WTC11 (cell line): ENCODE measurements at regions not wholly inside any gene's neighbourhood (a gene's known extent, or its start where the extent isn't known, plus 50 kb on each side); places are given as distances from the start of the nearest gene placed in this dataset.

ENCODE experiments used
- ATAC-seq: fragments of 200-7000 bp; cut with Tn5 transposase; 2 replicates; pipeline ENCODE4 v1.10.0; 2021; ENCODE audit warnings: mild to moderate bottlenecking, moderate library complexity
- CTCF ChIA-PET: fragments of 300-600 bp; sonication (Branson Sonifier 250); formaldehyde crosslinking; loops from one replicate; lab custom pipeline; 2021; ENCODE audit warnings: antibody characterized with exemption; lab: Charles Lee
- POLR2A ChIA-PET: fragments of 350-600 bp; sonication (Branson Sonifier 250); formaldehyde crosslinking; loops from one replicate; lab custom pipeline; 2021; ENCODE audit warnings: antibody characterized with exemption; lab: Charles Lee
- DNase-seq: peaks from one replicate; pipeline ENCODE4 v3.0.0; 2021; ENCODE audit warnings: low spot score
- H3K27ac Mint-ChIP-seq: 2 replicates; pipeline ENCODE4 v1.8.0; 2021; ENCODE audit warnings: mixed read lengths
- H3K27me3 Mint-ChIP-seq: 2 replicates; pipeline ENCODE4 v1.8.0; 2021; ENCODE audit warnings: low read depth, mild to moderate bottlenecking, moderate library complexity, mixed read lengths
- H3K36me3 Mint-ChIP-seq: 2 replicates; pipeline ENCODE4 v1.8.0; 2021; ENCODE audit warnings: mixed read lengths
- H3K4me1 Mint-ChIP-seq: 2 replicates; pipeline ENCODE4 v1.8.0; 2022; ENCODE audit warnings: mixed read lengths
- H3K4me3 Mint-ChIP-seq: 2 replicates; pipeline ENCODE4 v1.8.0; 2021; ENCODE audit warnings: mild to moderate bottlenecking, moderate library complexity, mixed read lengths
- H3K9me3 Mint-ChIP-seq: 2 replicates; pipeline ENCODE4 v1.8.0; 2021; ENCODE audit warnings: mixed read lengths
- CDX4 ChIP-seq: fragments of 250-450 bp; sonication (Bioruptor Pico); IDR thresholded peaks from 2 replicates; pipeline ENCODE4 v1.9.0; 2021; ENCODE audit warnings: moderate library complexity, mild to moderate bottlenecking, inconsistent platforms, borderline replicate concordance
- ESRRA ChIP-seq: sonication (generic); formaldehyde crosslinking; IDR thresholded peaks from 2 replicates; pipeline ENCODE4 v1.8.1; 2022; ENCODE audit warnings: mild to moderate bottlenecking, missing genetic modification reagents, borderline replicate concordance
- ETV6 ChIP-seq: sonication (generic); formaldehyde crosslinking; IDR thresholded peaks from 2 replicates; pipeline ENCODE4 v1.8.1; 2022; ENCODE audit warnings: mild to moderate bottlenecking, missing genetic modification reagents
- FOXK1 ChIP-seq: sonication (generic); formaldehyde crosslinking; IDR thresholded peaks from 2 replicates; pipeline ENCODE4 v1.8.0; 2022; ENCODE audit warnings: mild to moderate bottlenecking, moderate library complexity, missing genetic modification reagents
- JUN ChIP-seq: sonication (generic); formaldehyde crosslinking; IDR thresholded peaks from 2 replicates; pipeline ENCODE4 v1.8.0; 2023; ENCODE audit warnings: mild to moderate bottlenecking, missing genetic modification reagents
- KAT7 ChIP-seq: sonication (generic); formaldehyde crosslinking; IDR thresholded peaks from 2 replicates; pipeline ENCODE4 v1.8.1; 2023; ENCODE audit warnings: missing genetic modification reagents, mild to moderate bottlenecking, borderline replicate concordance
- NFATC4 ChIP-seq: fragments of 250-450 bp; sonication (Bioruptor Pico); IDR thresholded peaks from 2 replicates; pipeline ENCODE4 v1.9.0; 2021; ENCODE audit warnings: mild to moderate bottlenecking
- NFYB ChIP-seq: sonication (generic); formaldehyde crosslinking; conservative IDR thresholded peaks from 2 replicates; pipeline ENCODE4 v1.8.0; 2022; ENCODE audit warnings: low read depth, missing genetic modification reagents
- TCF7 ChIP-seq: sonication (generic); formaldehyde crosslinking; IDR thresholded peaks from 2 replicates; pipeline ENCODE4 v1.8.0; 2022; ENCODE audit warnings: mild to moderate bottlenecking, low read depth, missing genetic modification reagents, moderate library complexity
- ZMAT4 ChIP-seq: fragments of 250-450 bp; sonication (Bioruptor Pico); IDR thresholded peaks from 2 replicates; pipeline ENCODE4 v1.9.0; 2021; ENCODE audit warnings: mild to moderate bottlenecking
- ZNF138 ChIP-seq: sonication (generic); formaldehyde crosslinking; conservative IDR thresholded peaks from 2 replicates; pipeline ENCODE4 v1.8.1; 2022; ENCODE audit warnings: mild to moderate bottlenecking, moderate library complexity, missing genetic modification reagents
- ZNF232 ChIP-seq: sonication (generic); formaldehyde crosslinking; IDR thresholded peaks from 2 replicates; pipeline ENCODE4 v1.8.0; 2022; ENCODE audit warnings: mild to moderate bottlenecking, missing genetic modification reagents
- ZNF416 ChIP-seq: fragments of 250-450 bp; sonication (Bioruptor Pico); IDR thresholded peaks from 2 replicates; pipeline ENCODE4 v1.9.0; 2021; ENCODE audit warnings: mild to moderate bottlenecking, inconsistent platforms
- ZSCAN18 ChIP-seq: fragments of 250-450 bp; sonication (Bioruptor Pico); IDR thresholded peaks from 2 replicates; pipeline ENCODE4 v2.1.2; 2022; ENCODE audit warnings: mild to moderate bottlenecking, moderate library complexity
- TF ChIP-seq, protein P1 (sequence below): sonication (generic); formaldehyde crosslinking; IDR thresholded peaks from 2 replicates; pipeline ENCODE4 v1.8.1; 2023; ENCODE audit warnings: mild to moderate bottlenecking, missing genetic modification reagents, moderate library complexity
- TF ChIP-seq, protein P2 (sequence below): sonication (generic); formaldehyde crosslinking; IDR thresholded peaks from 2 replicates; pipeline ENCODE4 v1.8.1; 2023; ENCODE audit warnings: mild to moderate bottlenecking, missing genetic modification reagents
- TF ChIP-seq, protein P3 (sequence below): sonication (generic); formaldehyde crosslinking; conservative IDR thresholded peaks from 2 replicates; pipeline ENCODE4 v1.8.1; 2023; ENCODE audit warnings: mild to moderate bottlenecking, low read depth, missing genetic modification reagents, moderate library complexity
- TF ChIP-seq, protein P4 (sequence below): sonication (generic); formaldehyde crosslinking; IDR thresholded peaks from 2 replicates; pipeline ENCODE4 v1.8.1; 2023; ENCODE audit warnings: mild to moderate bottlenecking, missing genetic modification reagents, borderline replicate concordance

DNA sequence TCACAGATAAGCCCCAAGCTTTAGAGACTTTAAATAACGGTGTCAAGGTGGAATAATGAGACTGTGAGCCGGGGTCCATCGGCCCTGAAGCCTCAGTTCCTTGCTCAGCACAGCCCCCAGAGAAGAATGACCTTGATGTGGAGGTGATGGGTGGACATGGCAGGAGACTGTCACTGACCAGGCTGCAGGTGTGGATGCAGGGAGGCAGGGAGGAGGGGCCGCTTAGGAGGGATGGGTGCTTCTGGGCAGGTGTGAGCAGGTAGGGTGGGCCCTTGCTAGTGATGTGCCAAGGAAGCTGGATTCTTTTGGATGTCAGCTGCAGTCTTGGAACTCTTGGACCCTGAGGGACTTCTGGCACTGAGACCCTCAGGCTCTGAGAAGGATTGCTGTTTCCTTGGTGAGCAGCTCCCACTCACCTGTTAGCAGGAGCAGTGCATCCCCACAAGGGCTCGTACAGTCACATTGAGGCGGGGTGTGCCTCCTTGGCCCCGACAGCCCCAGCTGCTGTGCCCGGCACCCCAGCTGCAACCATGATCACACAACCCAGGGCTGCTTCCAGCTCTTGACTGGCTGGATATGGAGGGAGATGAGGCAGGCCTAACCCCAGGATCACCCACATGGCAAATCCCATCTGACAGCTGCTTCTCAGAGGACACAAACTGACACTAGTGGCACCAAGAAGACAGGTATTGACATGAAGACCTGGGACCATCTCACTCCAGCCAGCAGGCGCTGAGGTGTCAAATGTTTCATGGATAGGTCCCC is 209.8 kb upstream of the HDAC4 start:
- Mint-ChIP-seq H3K36me3 (no peaks in the 10 kb centered on the region), H3K27ac (no peak overlapping the region), H3K4me1 (peaks cover 4% of the 10 kb centered on the region), H3K4me3 (no peak overlapping the region)
- ATAC-seq, result no peak
- TF ChIP-seq ZNF232 (no peak), CDX4 (CRISPR knock-in tag) (no peak), ZNF138 (CRISPR knock-in tag) (no peak), NFYB (CRISPR knock-in tag) (no peak), ZSCAN18 (no peak), ZMAT4 (no peak), ETV6 (no peak), JUN (CRISPR knock-in tag) (no peak), NFATC4 (CRISPR knock-in tag) (no peak), ZNF416 (no peak), FOXK1 (CRISPR knock-in tag) (no peak), ESRRA (no peak), KAT7 (CRISPR knock-in tag) (no peak), TCF7 (CRISPR knock-in tag) (no peak)
- TF ChIP-seq, protein P1, sequence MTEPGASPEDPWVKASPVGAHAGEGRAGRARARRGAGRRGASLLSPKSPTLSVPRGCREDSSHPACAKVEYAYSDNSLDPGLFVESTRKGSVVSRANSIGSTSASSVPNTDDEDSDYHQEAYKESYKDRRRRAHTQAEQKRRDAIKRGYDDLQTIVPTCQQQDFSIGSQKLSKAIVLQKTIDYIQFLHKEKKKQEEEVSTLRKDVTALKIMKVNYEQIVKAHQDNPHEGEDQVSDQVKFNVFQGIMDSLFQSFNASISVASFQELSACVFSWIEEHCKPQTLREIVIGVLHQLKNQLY (CRISPR knock-in tag), result no peak
- TF ChIP-seq, protein P2, sequence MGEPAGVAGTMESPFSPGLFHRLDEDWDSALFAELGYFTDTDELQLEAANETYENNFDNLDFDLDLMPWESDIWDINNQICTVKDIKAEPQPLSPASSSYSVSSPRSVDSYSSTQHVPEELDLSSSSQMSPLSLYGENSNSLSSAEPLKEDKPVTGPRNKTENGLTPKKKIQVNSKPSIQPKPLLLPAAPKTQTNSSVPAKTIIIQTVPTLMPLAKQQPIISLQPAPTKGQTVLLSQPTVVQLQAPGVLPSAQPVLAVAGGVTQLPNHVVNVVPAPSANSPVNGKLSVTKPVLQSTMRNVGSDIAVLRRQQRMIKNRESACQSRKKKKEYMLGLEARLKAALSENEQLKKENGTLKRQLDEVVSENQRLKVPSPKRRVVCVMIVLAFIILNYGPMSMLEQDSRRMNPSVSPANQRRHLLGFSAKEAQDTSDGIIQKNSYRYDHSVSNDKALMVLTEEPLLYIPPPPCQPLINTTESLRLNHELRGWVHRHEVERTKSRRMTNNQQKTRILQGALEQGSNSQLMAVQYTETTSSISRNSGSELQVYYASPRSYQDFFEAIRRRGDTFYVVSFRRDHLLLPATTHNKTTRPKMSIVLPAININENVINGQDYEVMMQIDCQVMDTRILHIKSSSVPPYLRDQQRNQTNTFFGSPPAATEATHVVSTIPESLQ (CRISPR knock-in tag), result no peak
- TF ChIP-seq, protein P3, sequence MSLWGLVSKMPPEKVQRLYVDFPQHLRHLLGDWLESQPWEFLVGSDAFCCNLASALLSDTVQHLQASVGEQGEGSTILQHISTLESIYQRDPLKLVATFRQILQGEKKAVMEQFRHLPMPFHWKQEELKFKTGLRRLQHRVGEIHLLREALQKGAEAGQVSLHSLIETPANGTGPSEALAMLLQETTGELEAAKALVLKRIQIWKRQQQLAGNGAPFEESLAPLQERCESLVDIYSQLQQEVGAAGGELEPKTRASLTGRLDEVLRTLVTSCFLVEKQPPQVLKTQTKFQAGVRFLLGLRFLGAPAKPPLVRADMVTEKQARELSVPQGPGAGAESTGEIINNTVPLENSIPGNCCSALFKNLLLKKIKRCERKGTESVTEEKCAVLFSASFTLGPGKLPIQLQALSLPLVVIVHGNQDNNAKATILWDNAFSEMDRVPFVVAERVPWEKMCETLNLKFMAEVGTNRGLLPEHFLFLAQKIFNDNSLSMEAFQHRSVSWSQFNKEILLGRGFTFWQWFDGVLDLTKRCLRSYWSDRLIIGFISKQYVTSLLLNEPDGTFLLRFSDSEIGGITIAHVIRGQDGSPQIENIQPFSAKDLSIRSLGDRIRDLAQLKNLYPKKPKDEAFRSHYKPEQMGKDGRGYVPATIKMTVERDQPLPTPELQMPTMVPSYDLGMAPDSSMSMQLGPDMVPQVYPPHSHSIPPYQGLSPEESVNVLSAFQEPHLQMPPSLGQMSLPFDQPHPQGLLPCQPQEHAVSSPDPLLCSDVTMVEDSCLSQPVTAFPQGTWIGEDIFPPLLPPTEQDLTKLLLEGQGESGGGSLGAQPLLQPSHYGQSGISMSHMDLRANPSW (CRISPR knock-in tag), result no peak
- TF ChIP-seq, protein P4, sequence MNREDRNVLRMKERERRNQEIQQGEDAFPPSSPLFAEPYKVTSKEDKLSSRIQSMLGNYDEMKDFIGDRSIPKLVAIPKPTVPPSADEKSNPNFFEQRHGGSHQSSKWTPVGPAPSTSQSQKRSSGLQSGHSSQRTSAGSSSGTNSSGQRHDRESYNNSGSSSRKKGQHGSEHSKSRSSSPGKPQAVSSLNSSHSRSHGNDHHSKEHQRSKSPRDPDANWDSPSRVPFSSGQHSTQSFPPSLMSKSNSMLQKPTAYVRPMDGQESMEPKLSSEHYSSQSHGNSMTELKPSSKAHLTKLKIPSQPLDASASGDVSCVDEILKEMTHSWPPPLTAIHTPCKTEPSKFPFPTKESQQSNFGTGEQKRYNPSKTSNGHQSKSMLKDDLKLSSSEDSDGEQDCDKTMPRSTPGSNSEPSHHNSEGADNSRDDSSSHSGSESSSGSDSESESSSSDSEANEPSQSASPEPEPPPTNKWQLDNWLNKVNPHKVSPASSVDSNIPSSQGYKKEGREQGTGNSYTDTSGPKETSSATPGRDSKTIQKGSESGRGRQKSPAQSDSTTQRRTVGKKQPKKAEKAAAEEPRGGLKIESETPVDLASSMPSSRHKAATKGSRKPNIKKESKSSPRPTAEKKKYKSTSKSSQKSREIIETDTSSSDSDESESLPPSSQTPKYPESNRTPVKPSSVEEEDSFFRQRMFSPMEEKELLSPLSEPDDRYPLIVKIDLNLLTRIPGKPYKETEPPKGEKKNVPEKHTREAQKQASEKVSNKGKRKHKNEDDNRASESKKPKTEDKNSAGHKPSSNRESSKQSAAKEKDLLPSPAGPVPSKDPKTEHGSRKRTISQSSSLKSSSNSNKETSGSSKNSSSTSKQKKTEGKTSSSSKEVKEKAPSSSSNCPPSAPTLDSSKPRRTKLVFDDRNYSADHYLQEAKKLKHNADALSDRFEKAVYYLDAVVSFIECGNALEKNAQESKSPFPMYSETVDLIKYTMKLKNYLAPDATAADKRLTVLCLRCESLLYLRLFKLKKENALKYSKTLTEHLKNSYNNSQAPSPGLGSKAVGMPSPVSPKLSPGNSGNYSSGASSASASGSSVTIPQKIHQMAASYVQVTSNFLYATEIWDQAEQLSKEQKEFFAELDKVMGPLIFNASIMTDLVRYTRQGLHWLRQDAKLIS (CRISPR knock-in tag), result no peak
- TF ChIP-seq, all 79 proteins: peak for 0
- no peaks in the 10 kb centered on the region; the same call in 1 of the 2 replicates for H3K27me3 Mint-ChIP-seq
- ChIA-PET POLR2A (no interaction called here), CTCF (interaction anchor here (0.9 kb wide), 1 partner anchor 9 kb away, joined by 3 read pairs; no protein-coding TSS in a partner anchor)
- no peak for DNase-seq
- 0 out of 2 replicates have a peak, but pooled peaks cover 6% of the 10 kb centered on the region for H3K9me3 Mint-ChIP-seq
